Ovary (tissue), 3 donors: ENCODE measurements at regions not wholly inside any gene's neighbourhood (a gene's known extent, or its start where the extent isn't known, plus 50 kb on each side); places are given as distances from the start of the nearest gene placed in this dataset.

Experiments used
- EP300 ChIP-seq: sonication (generic); formaldehyde crosslinking; IDR thresholded peaks from one replicate; pipeline ENCODE4 v1.6.1; 2017; ENCODE audit warnings: antibody characterized with exemption
- POLR2A ChIP-seq: fragments of 450-650 bp; IDR thresholded peaks from one replicate; pipeline ENCODE4 v1.6.1; 2017; ENCODE audit warnings: antibody characterized with exemption, mild to moderate bottlenecking, moderate library complexity
- TF ChIP-seq, protein P1 (sequence below), 3 donors: fragments of 450-650 bp in 2 of 3; fragments of 200-600 bp in 1 of 3; IDR thresholded peaks; one replicate each; pipeline versions ENCODE4 v1.5.1 to v1.8.0; 2016 to 2022; ENCODE audit warnings: antibody characterized with exemption in 3 of 3, mild to moderate bottlenecking in 1 of 3
- donor health status: DM: no; HTN: no; CAD: no.

GRCh38 chr3:189561256-189561655 lies 69.9 kb upstream of the TP63 start:
- TF ChIP-seq, protein P1, sequence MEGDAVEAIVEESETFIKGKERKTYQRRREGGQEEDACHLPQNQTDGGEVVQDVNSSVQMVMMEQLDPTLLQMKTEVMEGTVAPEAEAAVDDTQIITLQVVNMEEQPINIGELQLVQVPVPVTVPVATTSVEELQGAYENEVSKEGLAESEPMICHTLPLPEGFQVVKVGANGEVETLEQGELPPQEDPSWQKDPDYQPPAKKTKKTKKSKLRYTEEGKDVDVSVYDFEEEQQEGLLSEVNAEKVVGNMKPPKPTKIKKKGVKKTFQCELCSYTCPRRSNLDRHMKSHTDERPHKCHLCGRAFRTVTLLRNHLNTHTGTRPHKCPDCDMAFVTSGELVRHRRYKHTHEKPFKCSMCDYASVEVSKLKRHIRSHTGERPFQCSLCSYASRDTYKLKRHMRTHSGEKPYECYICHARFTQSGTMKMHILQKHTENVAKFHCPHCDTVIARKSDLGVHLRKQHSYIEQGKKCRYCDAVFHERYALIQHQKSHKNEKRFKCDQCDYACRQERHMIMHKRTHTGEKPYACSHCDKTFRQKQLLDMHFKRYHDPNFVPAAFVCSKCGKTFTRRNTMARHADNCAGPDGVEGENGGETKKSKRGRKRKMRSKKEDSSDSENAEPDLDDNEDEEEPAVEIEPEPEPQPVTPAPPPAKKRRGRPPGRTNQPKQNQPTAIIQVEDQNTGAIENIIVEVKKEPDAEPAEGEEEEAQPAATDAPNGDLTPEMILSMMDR (IDR thresholded peaks at IDR 0.05): no peak
- TF ChIP-seq EP300 (no peak), POLR2A (no peak)
